GM19463 (cell line): ENCODE measurements at regions not wholly inside any gene's neighbourhood (a gene's known extent, or its start where the extent isn't known, plus 50 kb on each side); places are given as distances from the start of the nearest gene placed in this dataset.
"Not testable (repeated sequence)": the region's sequence is repeated elsewhere in the genome, so short reads cannot be mapped to it uniquely, and the experiment has no call there.

ENCODE experiments used
- ATAC-seq: cut with Tn5 transposase; IDR thresholded peaks from one replicate; pipeline ENCODE4 v1.9.1; 2021; ENCODE audit warnings: mild to moderate bottlenecking, moderate library complexity; ENCODE audit not compliant: unreplicated experiment

GRCh38 chr9:118689280-118689679 is 680.0 kb downstream of the BRINP1 start:
- ATAC-seq: no peak

GRCh38 chr9:118692613-118693012 is 676.6 kb downstream of the BRINP1 start:
- no peak for ATAC-seq

- no peak for ATAC-seq
These were observed 675.6 kb downstream of the BRINP1 start for GRCh38 chr9:118693645-118694044.

DNA sequence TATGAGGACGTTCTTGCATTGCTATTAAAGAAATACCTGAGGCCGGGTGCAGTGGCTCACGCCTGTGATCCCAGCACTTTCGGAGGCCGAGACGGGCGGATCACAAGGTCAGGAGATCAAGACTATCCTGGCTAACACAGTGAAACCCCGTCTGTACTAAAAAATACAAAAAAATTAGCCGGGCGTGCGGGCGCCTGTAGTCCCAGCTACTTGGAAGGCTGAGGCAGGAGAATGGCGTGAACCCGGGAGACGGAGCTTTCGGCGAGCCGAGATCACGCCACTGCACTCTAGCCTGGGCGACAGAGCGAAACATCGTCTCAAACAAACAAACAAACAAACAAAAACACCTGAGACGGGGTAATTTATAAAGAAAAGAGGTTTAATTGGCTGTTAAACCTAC is 674.0 kb downstream of the BRINP1 start:
- not testable (repeated sequence) for ATAC-seq

DNA sequence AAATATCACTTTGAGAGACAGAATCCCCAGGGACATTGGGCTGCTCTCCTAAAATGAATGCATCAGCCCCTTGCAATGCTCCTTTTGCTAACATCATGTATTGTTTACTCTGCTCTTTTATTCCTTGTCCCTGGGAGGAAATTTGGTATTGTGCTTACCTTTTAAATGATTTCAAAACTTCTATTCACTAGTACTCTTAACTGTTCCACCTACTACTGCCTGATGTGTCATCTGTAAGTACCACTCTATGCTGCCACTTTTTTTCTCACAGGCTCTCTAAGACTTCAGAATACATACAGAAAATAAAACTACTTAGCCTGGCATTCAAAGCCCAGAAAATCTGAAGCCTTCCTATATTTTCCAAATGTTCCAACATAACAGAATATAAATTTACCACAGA is 667.2 kb downstream of the BRINP1 start:
- ATAC-seq: no peak

DNA sequence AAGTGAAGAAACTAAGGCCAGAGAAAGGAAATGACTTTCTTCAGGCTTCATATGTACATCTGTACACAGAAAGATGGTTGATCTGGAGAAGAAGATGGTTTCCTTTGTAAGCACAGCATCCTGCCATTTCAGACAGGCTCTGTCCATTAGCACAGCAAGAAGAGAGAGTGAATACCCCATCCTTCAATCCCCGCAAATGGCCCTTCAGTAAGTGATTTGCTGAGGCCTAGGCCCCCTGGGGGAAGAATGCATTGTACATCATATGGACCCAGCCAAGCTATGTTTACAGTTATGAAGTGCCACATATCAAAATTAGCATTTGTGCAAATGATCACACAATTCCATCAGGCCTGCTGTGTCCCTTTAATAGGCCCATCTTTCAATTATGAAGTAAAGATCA is 657.4 kb downstream of the BRINP1 start:
- no peak for ATAC-seq

- ATAC-seq: no peak
These were observed 648.0 kb downstream of the BRINP1 start for GRCh38 chr9:118721276-118721675.

DNA sequence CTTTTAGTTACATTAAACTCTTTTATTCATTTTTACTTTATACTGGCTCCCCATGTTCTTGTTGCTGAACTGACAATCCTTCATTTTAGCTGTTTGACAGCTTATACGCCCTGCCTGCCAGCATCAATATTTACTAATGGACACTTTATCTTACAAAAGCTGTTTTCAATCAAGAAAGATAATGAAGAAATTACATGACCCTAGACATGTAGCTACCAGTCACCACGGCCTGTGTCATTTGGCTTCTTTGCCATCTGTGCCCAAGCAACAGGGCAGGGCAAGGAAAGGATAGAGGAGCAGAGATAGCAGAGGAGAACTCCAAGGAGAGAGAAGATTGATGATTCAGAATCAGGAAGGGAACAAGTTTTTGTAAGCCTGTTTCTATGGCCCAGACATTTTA is 647.3 kb downstream of the BRINP1 start:
- no peak for ATAC-seq

GRCh38 chr9:118729981-118730380 is 639.3 kb downstream of the BRINP1 start:
- ATAC-seq: no peak

GRCh38 chr9:118732998-118733397 is 636.2 kb downstream of the BRINP1 start:
- ATAC-seq: no peak

- no peak for ATAC-seq
These were observed 634.5 kb downstream of the BRINP1 start for GRCh38 chr9:118734696-118735095.

- ATAC-seq: no peak
These were observed 632.8 kb downstream of the BRINP1 start for GRCh38 chr9:118736406-118736805.

GRCh38 chr9:118751077-118751847 is 618.0 kb downstream of the BRINP1 start:
- ATAC-seq: no peak

GRCh38 chr9:118751848-118752223 is 617.4 kb downstream of the BRINP1 start:
- ATAC-seq: no peak

- ATAC-seq: no peak
These were observed 608.0 kb downstream of the BRINP1 start for GRCh38 chr9:118761016-118761790.

DNA sequence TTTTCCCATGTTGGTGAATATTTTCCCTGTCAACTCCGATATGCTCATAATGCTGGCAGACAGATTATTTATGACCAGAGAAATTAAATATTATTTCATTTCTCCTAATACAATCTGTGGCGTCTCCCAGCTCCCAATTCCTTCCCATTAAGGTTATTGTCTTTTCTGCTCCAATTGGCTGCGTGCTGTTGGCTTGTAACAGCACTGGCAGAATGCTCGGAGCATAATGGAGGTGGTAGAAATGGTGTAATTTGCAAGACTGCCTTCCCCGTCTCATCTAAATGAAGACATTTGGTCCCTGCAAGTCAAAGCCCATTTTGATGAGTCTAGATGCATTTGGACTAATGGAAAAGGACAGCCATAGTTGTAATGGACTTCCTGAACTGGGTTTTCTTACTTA is 601.7 kb downstream of the BRINP1 start:
- no peak for ATAC-seq

- ATAC-seq: no peak
These were observed 586.3 kb downstream of the BRINP1 start for GRCh38 chr9:118782790-118783463.

DNA sequence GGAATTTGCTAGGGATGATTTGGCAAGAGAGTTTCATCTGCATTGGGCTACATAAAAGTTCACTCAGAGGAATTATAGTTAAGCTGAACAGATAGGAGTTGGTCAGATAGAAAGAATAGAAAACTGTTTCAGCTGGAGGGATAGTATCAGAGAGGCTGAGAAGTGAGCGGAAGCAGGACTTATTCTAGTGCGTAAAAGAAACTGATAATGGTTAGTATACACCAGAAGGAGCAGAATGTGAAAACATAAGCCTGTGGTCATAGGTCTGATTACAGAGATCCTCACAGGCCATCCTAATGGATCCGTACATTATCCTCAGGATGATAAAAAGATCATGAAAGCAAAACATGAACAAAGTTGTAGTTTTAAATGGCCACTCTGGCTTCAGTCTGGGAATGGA is 585.2 kb downstream of the BRINP1 start:
- no peak for ATAC-seq

DNA sequence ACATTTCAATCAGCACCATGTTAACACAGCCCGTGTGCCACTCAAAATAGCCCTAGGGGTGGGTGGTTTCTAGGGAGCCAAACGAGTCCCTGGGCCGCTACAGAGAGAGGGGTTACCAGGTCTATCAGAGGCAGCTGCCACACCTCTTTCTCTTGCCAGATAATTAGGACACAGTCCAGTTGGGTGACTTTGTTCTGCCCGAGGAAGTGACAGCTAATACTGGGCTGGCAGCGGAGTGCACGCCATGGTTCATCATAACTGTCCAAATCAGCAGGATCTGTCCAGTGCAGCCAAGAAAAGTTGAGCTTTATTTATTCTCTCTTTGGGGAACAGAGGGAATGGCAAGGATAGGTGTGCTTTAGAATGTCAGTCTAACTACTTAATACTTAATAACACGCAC is 583.8 kb downstream of the BRINP1 start:
- no peak for ATAC-seq

DNA sequence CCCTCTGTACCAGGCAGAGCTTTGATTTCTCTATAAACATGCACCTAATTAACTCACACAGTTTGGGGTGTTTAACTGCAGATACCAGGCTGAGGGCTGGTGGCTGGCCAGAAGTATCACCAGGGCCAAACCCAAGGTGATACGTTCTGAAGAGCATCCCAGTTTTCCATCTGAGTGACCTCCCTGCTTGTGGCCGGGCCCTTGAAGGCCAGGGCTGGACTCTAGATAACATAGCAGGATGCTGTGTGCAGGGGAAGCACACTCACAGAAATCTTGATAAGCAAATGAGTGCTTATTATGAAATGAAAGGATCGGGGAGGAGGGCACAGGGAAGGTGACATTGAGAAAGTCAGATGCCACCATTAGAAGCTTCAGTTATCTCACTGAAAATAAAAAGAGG is 582.4 kb downstream of the BRINP1 start:
- ATAC-seq: no peak

- ATAC-seq: no peak
These were observed 560.0 kb downstream of the BRINP1 start for GRCh38 chr9:118809160-118809625.

DNA sequence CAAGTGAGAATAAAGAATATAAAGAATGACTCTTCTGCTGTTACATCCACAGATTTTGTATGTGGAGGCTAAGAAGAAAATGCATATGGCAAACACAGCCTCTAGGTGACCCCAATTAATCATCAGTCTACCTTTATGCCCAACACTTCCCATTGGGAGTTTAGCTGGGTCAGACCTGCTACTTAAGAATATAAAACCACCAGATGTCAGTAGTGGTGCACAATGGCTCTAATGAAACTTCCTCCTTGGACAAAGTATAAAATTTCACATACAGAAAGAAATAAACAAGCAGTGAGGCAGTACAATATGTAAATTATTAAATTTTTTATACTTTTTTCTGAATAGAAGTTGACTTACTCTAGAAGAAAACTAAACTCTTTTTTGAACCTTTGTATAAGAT is 539.9 kb downstream of the BRINP1 start:
- ATAC-seq: no peak
